GM10266 (cell line): ENCODE measurements at regions not wholly inside any gene's neighbourhood (a gene's known extent, or its start where the extent isn't known, plus 50 kb on each side); places are given as distances from the start of the nearest gene placed in this dataset.
A peak's percentile ranks its signal among the peaks of the same experiment; 100 is the strongest.

Source experiments
- DNase-seq: peaks from one replicate; pipeline ENCODE4 v3.0.0; 2012; ENCODE audit errors: extremely low spot score
- TF ChIP-seq, protein P1 (sequence below): IDR thresholded peaks from 2 replicates; pipeline ENCODE4 v1.5.1; 2012; ENCODE audit warnings: mild to moderate bottlenecking, low read depth; ENCODE audit not compliant: control insufficient read depth, insufficient read depth; ENCODE audit errors: missing control alignments

DNA sequence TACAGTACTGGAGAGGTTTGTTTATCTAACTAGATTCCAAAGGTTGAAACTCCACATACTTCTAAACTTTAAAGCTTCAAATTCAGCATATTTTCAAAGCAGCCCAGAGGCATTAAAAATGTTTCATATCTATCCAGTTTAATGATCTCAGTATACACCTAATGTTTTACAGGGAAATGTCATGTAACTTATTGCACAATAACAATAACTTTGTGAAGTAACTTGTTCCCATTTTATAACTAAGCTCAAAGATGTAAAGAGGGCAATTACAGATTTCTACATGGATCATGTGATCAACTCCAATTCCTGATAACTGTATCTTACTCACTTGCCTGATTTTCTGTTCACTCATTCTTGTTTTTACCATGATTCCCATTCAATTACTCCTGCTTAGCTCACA is 610.0 kb downstream of the TAF11L14 start:
- TF ChIP-seq, protein P1, sequence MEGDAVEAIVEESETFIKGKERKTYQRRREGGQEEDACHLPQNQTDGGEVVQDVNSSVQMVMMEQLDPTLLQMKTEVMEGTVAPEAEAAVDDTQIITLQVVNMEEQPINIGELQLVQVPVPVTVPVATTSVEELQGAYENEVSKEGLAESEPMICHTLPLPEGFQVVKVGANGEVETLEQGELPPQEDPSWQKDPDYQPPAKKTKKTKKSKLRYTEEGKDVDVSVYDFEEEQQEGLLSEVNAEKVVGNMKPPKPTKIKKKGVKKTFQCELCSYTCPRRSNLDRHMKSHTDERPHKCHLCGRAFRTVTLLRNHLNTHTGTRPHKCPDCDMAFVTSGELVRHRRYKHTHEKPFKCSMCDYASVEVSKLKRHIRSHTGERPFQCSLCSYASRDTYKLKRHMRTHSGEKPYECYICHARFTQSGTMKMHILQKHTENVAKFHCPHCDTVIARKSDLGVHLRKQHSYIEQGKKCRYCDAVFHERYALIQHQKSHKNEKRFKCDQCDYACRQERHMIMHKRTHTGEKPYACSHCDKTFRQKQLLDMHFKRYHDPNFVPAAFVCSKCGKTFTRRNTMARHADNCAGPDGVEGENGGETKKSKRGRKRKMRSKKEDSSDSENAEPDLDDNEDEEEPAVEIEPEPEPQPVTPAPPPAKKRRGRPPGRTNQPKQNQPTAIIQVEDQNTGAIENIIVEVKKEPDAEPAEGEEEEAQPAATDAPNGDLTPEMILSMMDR, result no peak
- DNase-seq, result no peak

GRCh38 chr5:18252559-18252958 is 618.3 kb downstream of the TAF11L14 start:
- DNase-seq, result no peak
- TF ChIP-seq, protein P1, result no peak

GRCh38 chr5:18264126-18264882 is 630.0 kb downstream of the TAF11L14 start:
- DNase-seq, result no peak
- TF ChIP-seq, protein P1, result no peak

DNA sequence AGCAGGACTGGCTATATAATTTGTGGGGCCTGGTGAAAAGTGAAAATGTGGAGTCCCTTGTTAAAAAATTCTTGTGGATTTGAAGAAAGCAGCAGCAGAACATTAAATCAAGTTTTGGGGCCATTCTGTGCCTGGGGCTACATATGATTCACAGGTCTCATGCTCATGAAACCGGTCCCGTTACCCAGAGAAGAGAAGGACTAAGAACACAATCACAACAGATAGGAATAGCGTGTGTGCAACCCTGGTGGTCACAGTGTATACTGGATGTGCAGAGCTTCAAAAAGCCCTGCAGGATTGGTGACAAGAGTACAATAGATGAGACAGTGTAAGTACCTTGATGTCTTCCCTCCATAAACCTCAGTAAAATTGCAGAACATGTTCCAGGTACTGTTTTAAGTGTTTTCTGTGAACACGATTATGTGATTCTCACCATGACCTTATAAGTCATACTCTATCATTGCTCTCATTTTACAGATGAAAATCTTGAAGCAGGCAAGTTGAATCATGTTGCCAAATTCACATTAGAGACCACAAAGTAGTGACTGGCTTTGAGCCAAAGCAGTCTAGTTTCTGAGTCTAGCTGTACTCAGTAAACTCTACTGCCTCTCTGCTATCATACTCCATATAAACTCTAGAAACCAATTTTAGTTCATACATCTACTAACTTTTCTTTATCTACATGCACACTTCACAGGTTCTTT is 636.5 kb downstream of the TAF11L14 start:
- TF ChIP-seq, protein P1, result no peak
- DNase-seq, result no peak

DNA sequence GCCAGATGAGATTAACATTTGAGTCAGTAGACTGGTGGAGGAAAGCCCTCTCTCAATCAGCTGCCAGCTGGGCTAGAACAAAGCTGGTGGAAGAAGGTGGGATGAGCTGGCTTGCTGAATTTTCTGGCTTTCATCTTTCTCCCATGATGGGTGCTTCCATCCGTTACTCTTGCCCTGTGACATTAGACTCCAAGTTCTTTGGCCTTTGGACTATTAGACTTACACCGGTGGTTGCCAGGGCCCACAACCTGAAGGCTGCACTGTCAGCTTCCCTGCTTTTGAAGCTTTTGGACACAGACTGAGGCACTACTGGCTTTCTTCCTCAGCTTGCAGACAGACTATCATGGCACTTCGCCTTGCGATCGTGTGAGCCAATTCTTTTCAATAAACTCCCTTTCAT is 642.7 kb downstream of the TAF11L14 start:
- TF ChIP-seq, protein P1, result no peak
- DNase-seq, result no peak

DNA sequence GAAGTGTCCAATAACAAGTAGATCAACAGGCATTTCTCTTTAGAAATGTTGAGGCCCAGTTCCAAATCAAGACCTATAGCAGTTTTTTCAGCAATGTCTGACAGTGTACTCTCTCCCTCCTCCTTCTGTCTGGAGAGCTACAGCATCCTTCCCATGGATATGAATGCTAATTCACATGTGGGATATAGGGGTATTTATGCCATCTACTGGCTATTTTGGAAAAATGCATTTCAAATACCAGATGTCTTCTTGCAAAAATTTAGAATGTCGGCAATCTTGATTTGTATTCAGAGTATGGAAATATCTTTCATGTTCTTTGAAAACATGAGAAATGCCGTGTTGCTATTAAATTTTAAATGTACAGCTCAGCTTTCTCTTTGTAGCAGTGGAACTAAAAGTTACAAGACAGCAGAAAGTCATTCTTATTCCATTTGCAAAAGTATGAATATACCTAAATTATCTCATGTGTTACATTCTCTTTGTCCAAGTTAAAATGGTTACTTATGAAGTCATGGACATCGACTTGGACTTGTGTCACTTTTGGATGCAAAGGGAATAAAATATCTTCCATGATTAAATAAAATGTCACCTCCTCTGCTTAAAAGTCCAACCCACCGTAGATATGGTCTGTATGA is 647.8 kb downstream of the TAF11L14 start:
- TF ChIP-seq, protein P1, result peak; percentile 43
- DNase-seq, result peak; percentile 16

GRCh38 chr5:18285257-18285656 is 651.0 kb downstream of the TAF11L14 start:
- TF ChIP-seq, protein P1, result no peak

More at GRCh38 chr5:18285257-18285656, 651.0 kb downstream of the TAF11L14 start:
- no peak for DNase-seq
